Left ventricle myocardium inferior (tissue), 1 donor: ENCODE measurements at regions not wholly inside any gene's neighbourhood (a gene's known extent, or its start where the extent isn't known, plus 50 kb on each side); places are given as distances from the start of the nearest gene placed in this dataset.

ENCODE experiments used
- DNase-seq: peaks from one replicate; pipeline ENCODE4 v3.0.0-alpha.2; 2020
- H3K27ac ChIP-seq: fragments of 200-600 bp; replicated peaks from 2 replicates; pipeline ENCODE4 v1.8.0; 2021
- H3K27me3 ChIP-seq: fragments of 200-600 bp; 2 replicates; pipeline ENCODE4 v1.8.0; 2021; ENCODE audit warnings: low read depth
- H3K36me3 ChIP-seq: fragments of 200-600 bp; 2 replicates; pipeline ENCODE4 v1.8.0; 2021
- H3K4me1 ChIP-seq: fragments of 200-600 bp; 2 replicates; pipeline ENCODE4 v1.8.0; 2021
- H3K4me3 ChIP-seq: fragments of 200-600 bp; 2 replicates; pipeline ENCODE4 v1.8.0; 2021; ENCODE audit warnings: mild to moderate bottlenecking, moderate library complexity
- H3K9me3 ChIP-seq: fragments of 200-600 bp; replicated peaks from 2 replicates; pipeline ENCODE4 v1.8.0; 2021
- CTCF ChIP-seq: fragments of 200-600 bp; IDR thresholded peaks from 2 replicates; pipeline ENCODE4 v1.8.0; 2021; ENCODE audit warnings: antibody characterized with exemption, mild to moderate bottlenecking, borderline replicate concordance
- intact Hi-C: fragments of 100-400 bp; cut with micrococcal nuclease; formaldehyde crosslinking; loops from one replicate; pipeline ENCODE4 v1.11.0; 2022
- donor health status: DM: no; HTN: yes; CAD: no; lungs with severe emphysema.

- no peaks in the 10 kb centered on the region for H3K9me3 ChIP-seq
- H3K4me1 ChIP-seq = no peaks in the 10 kb centered on the region
- no peaks in the 10 kb centered on the region for H3K36me3 ChIP-seq
Measured at GRCh38 chr5:74549384-74549783, 91.1 kb downstream of the ENC1 start.

GRCh38 chr5:74546796-74547195 lies 93.7 kb downstream of the ENC1 start:
- Histone ChIP-seq H3K9me3 (no peaks in the 10 kb centered on the region), H3K4me1 (no peaks in the 10 kb centered on the region), H3K4me3 (no peak overlapping the region), H3K36me3 (no peaks in the 10 kb centered on the region), H3K27me3 (peaks cover 11% of the 10 kb centered on the region), H3K27ac (no peak overlapping the region)
- no peak for DNase-seq
- TF ChIP-seq CTCF = no peak
- intact Hi-C loops = no loop called here

More at GRCh38 chr5:74549384-74549783, 91.1 kb downstream of the ENC1 start:
- peaks cover 11% of the 10 kb centered on the region for H3K27me3 ChIP-seq
- intact Hi-C loops = no loop called here
- DNase-seq = no peak
- no peak for TF ChIP-seq CTCF
- no peak overlapping the region for H3K27ac ChIP-seq
- H3K4me3 ChIP-seq = no peak overlapping the region

- Histone ChIP-seq H3K27ac (no peak overlapping the region), H3K36me3 (no peaks in the 10 kb centered on the region), H3K9me3 (no peaks in the 10 kb centered on the region), H3K27me3 (peaks cover 11% of the 10 kb centered on the region), H3K4me3 (no peak overlapping the region), H3K4me1 (peaks cover 12% of the 10 kb centered on the region)
- DNase-seq = no peak
- TF ChIP-seq CTCF = no peak
- intact Hi-C loops = no loop called here
Measured at GRCh38 chr5:74544811-74545210, 95.7 kb downstream of the ENC1 start.

GRCh38 chr5:74543162-74543995 lies 97.1 kb downstream of the ENC1 start:
- no peak overlapping the region for H3K27ac ChIP-seq
- intact Hi-C loops = no loop called here
- no peak for TF ChIP-seq CTCF
- H3K4me3 ChIP-seq = no peak overlapping the region
- peaks cover 22% of the 10 kb centered on the region for H3K4me1 ChIP-seq
- H3K27me3 ChIP-seq = peaks cover 11% of the 10 kb centered on the region
- no peak for DNase-seq
- no peaks in the 10 kb centered on the region for H3K36me3 ChIP-seq
- H3K9me3 ChIP-seq = no peaks in the 10 kb centered on the region

- no peak for DNase-seq
- Histone ChIP-seq H3K27me3 (peaks cover 11% of the 10 kb centered on the region), H3K4me1 (peaks cover 31% of the 10 kb centered on the region), H3K4me3 (no peak overlapping the region), H3K36me3 (no peaks in the 10 kb centered on the region), H3K9me3 (no peaks in the 10 kb centered on the region), H3K27ac (no peak overlapping the region)
- intact Hi-C loops = no loop called here
- TF ChIP-seq CTCF = no peak
Measured at GRCh38 chr5:74542482-74542881, 98.0 kb downstream of the ENC1 start.
